Gastroesophageal sphincter (tissue), 4 donors: ENCODE measurements at regions not wholly inside any gene's neighbourhood (a gene's known extent, or its start where the extent isn't known, plus 50 kb on each side); places are given as distances from the start of the nearest gene placed in this dataset.

Source experiments
- ATAC-seq: fragments of 150-250 bp; one replicate; pipeline ENCODE4 v1.9.1; 2016; ENCODE audit warnings: mild to moderate bottlenecking, moderate library complexity
- H3K27ac ChIP-seq, 4 donors: fragments of 200-600 bp; sonication (generic) in 3 of 4; 1 replicate in 3 of 4; 2 replicates in 1 of 4; pipeline ENCODE4 v1.5.1; 2016 to 2019
- H3K27me3 ChIP-seq: fragments of 200-600 bp; sonication (generic); one replicate; pipeline ENCODE4 v1.5.1; 2019
- H3K36me3 ChIP-seq, 2 donors: fragments of 200-600 bp; sonication (generic); one replicate each; pipeline ENCODE4 v1.5.1; 2019; ENCODE audit warnings: control low read depth in 1 of 2
- H3K4me1 ChIP-seq, 3 donors: fragments of 200-600 bp; sonication (generic); 1 replicate in 2 of 3; 2 replicates in 1 of 3; pipeline ENCODE4 v1.5.1; 2016 to 2019; ENCODE audit warnings: control low read depth in 2 of 3
- H3K4me3 ChIP-seq, 2 donors: fragments of 200-600 bp; sonication (generic); one replicate each; pipeline ENCODE4 v1.5.1; 2019; ENCODE audit warnings: mild to moderate bottlenecking in 1 of 2, moderate library complexity in 1 of 2
- H3K9me3 ChIP-seq, 3 donors: fragments of 200-600 bp; sonication (generic); one replicate each; pipeline ENCODE4 v1.5.1; 2017 to 2019; ENCODE audit warnings: control low read depth in 2 of 3
- CTCF ChIP-seq, 4 experiments: fragments of 200-600 bp in 2 of 4; fragments of 450-650 bp in 2 of 4; sonication (generic) in 1 of 4; IDR thresholded peaks; one replicate each; pipeline ENCODE4 v1.5.1; 2017 to 2019; ENCODE audit warnings: antibody characterized with exemption in 4 of 4, mild to moderate bottlenecking in 2 of 4, moderate library complexity in 2 of 4
- EP300 ChIP-seq: sonication (generic); formaldehyde crosslinking; IDR thresholded peaks from one replicate; pipeline ENCODE4 v1.6.1; 2017; ENCODE audit warnings: antibody characterized with exemption, mild to moderate bottlenecking
- POLR2A ChIP-seq, 2 donors: fragments of 450-650 bp; IDR thresholded peaks; one replicate each; pipeline ENCODE4 v1.6.1; 2017; ENCODE audit warnings: antibody characterized with exemption in 2 of 2, mild to moderate bottlenecking in 2 of 2, moderate library complexity in 1 of 2
- POLR2AphosphoS5 ChIP-seq: sonication (generic); formaldehyde crosslinking; IDR thresholded peaks from one replicate; pipeline ENCODE4 v1.6.1; 2017; ENCODE audit warnings: antibody characterized with exemption
- WGBS, 2 donors: methylation state at CpG; one replicate each; pipeline ENCODE4 v1.1.5; 2018; ENCODE audit warnings: low coverage in 1 of 2; 5-methylcytosine and 5-hydroxymethylcytosine counted together
- small RNA-seq, 4 donors: library from RNA; depleted of rRNA; stranded (forward); fragments of <200 nt; gene quantifications; one replicate each; pipeline ENCODE3, GENCODE V24; 2016

- TF ChIP-seq POLR2A (IDR thresholded peaks at IDR 0.05) (no peak), CTCF (IDR thresholded peaks at IDR 0.05) (no peak), EP300 (no peak), POLR2AphosphoS5 (no peak)
- no peak overlapping the region for H3K27ac ChIP-seq
- H3K4me1 ChIP-seq: peaks cover 0 to 21% (median 0%) of the 10 kb centered on the region in 3 donors
- 87% methylated on average over 6 of the region's 13 CpGs; no CpG with 5 or more reads in 1 of the 2 donors for WGBS, 2 donors
- ATAC-seq: no peak
- H3K4me3 ChIP-seq: no peak overlapping the region
- H3K27me3 ChIP-seq: peaks cover 28% of the 10 kb centered on the region
- no peaks in the 10 kb centered on the region for H3K9me3 ChIP-seq
- no peaks in the 10 kb centered on the region for H3K36me3 ChIP-seq
Observed at GRCh38 chr1:10961300-10961833, 51.1 kb upstream of the TARDBP start.

- Histone ChIP-seq H3K36me3 (no peaks in the 10 kb centered on the region), H3K9me3 (no peaks in the 10 kb centered on the region), H3K27me3 (peaks cover 28% of the 10 kb centered on the region), H3K27ac (no peak overlapping the region), H3K4me3 (no peak overlapping the region), H3K4me1 (peaks cover 0 to 21% (median 0%) of the 10 kb centered on the region in 3 donors)
- ATAC-seq: no peak
- WGBS, 2 donors: 66 to 71% methylated on average over 4 of the region's 4 CpGs
- TF ChIP-seq CTCF (IDR thresholded peaks at IDR 0.05) (no peak), EP300 (no peak), POLR2A (IDR thresholded peaks at IDR 0.05) (no peak), POLR2AphosphoS5 (no peak)
Observed at GRCh38 chr1:10962483-10962882, 50.0 kb upstream of the TARDBP start.

Small RNA genes in the stretch of these regions (small RNA-seq; reads per million reads assigned to genes)
- gene HSPE1P24: 0 reads per million in 4 donors
